Spleen (tissue), 11 donors: ENCODE measurements at regions not wholly inside any gene's neighbourhood (a gene's known extent, or its start where the extent isn't known, plus 50 kb on each side); places are given as distances from the start of the nearest gene placed in this dataset.

ENCODE experiments used
- DNase-seq: peaks from one replicate; pipeline ENCODE4 v3.0.0-alpha.2; 2020
- H3K27ac ChIP-seq, 8 donors: fragments of 200-600 bp; sonication (generic) in 7 of 8; 1 replicate in 4 of 8; 2 replicates in 4 of 8; pipeline versions ENCODE4 v1.5.0 to v1.8.0; 2016 to 2021; ENCODE audit warnings: inconsistent platforms in 4 of 8, mild to moderate bottlenecking in 4 of 8, moderate library complexity in 1 of 8
- H3K27me3 ChIP-seq, 7 donors: fragments of 200-600 bp; sonication (generic) in 6 of 7; replicated peaks in 1 of 7; 1 replicate in 4 of 7; 2 replicates in 3 of 7; pipeline versions ENCODE4 v1.5.0 to v1.8.0; 2016 to 2021; ENCODE audit warnings: inconsistent platforms in 3 of 7, mild to moderate bottlenecking in 1 of 7
- H3K36me3 ChIP-seq, 6 donors: fragments of 200-600 bp; sonication (generic) in 5 of 6; 1 replicate in 4 of 6; 2 replicates in 2 of 6; pipeline versions ENCODE4 v1.5.0 to v1.8.0; 2016 to 2021; ENCODE audit warnings: inconsistent platforms in 2 of 6
- H3K4me1 ChIP-seq, 6 donors: fragments of 200-600 bp; sonication (generic) in 5 of 6; 1 replicate in 3 of 6; 2 replicates in 3 of 6; pipeline versions ENCODE4 v1.5.0 to v1.8.0; 2016 to 2021; ENCODE audit warnings: inconsistent platforms in 3 of 6
- H3K4me3 ChIP-seq, 8 donors: fragments of 200-600 bp; sonication (generic) in 7 of 8; 1 replicate in 4 of 8; 2 replicates in 4 of 8; pipeline versions ENCODE4 v1.5.0 to v1.8.0; 2016 to 2021; ENCODE audit warnings: inconsistent platforms in 4 of 8, mild to moderate bottlenecking in 4 of 8, moderate library complexity in 2 of 8
- H3K9me3 ChIP-seq, 8 donors: fragments of 200-600 bp; sonication (generic) in 7 of 8; 1 replicate in 4 of 8; 2 replicates in 4 of 8; pipeline versions ENCODE4 v1.5.0 to v1.8.0; 2016 to 2021; ENCODE audit warnings: inconsistent platforms in 4 of 8
- CTCF ChIP-seq, 11 experiments: fragments of 200-600 bp in 7 of 11; fragments of 450-650 bp in 4 of 11; sonication (generic) in 4 of 11; IDR thresholded peaks in 8 of 11; conservative IDR thresholded peaks in 3 of 11; 1 replicate in 7 of 11; 2 replicates in 4 of 11; pipeline versions ENCODE4 v1.4.0 to v1.8.0; 2016 to 2021; ENCODE audit warnings: antibody characterized with exemption in 11 of 11, inconsistent platforms in 4 of 11, mild to moderate bottlenecking in 1 of 11
- POLR2A ChIP-seq, 3 donors: fragments of 450-650 bp; IDR thresholded peaks; one replicate each; pipeline ENCODE4 v1.5.1; 2017; ENCODE audit warnings: antibody characterized with exemption in 3 of 3, mild to moderate bottlenecking in 1 of 3
- POLR2AphosphoS5 ChIP-seq, 3 donors: sonication (generic); formaldehyde crosslinking; IDR thresholded peaks; one replicate each; pipeline ENCODE4 v1.5.1; 2017; ENCODE audit warnings: antibody characterized with exemption in 3 of 3
- WGBS, 5 donors: extraction: QIAGEN DNeasy Blood & Tissue Kit in 3 of 5; methylation state at CpG; one replicate each; pipeline versions ENCODE4 v1.1.5 to v1.1.7; 2013 to 2018; 5-methylcytosine and 5-hydroxymethylcytosine counted together
- intact Hi-C: fragments of 100-400 bp; cut with DNase I; formaldehyde crosslinking; loops from one replicate; pipeline ENCODE4 v1.15.0; 2023; ENCODE audit warnings: low total_unique reads
- donor health status: healthy with polysubstance abuse.
- donor health status: DM: no; HTN: no; CAD: no; lungs with moderate emphysema.
- donor health status: DM: no; HTN: no; CAD: no.
- donor health status: Bipolar disorder and iron deficiency.
- donor health status: healthy.
- donor health status: DM: no; HTN: no; CAD: no.
- donor health status: DM: yes; HTN: yes; CAD: no.

DNA sequence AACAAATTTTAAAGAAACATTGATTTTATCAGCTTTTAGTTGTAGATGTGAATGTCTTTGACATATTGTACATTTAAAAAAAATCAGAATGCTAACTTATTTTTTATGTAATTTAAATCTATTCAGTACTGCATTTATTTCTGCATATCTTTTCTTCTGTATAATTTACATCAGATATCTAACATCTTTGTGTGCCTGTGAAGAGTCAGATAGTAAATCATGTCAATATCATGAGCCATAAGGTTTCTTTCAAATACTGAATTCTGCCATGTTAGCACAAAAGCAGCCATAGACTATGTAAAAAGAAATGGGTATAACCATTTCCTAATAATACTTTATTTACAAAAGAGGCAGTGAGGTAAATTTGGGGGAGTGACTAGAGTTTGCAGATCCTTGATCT, 1829.2 kb downstream of the NCAM2 start:
- H3K9me3 ChIP-seq = peaks cover 3 to 29% (median 27%) of the 10 kb centered on the region in 8 donors
- H3K4me1 ChIP-seq = no peaks in the 10 kb centered on the region
- TF ChIP-seq POLR2AphosphoS5 (IDR thresholded peaks at IDR 0.05) = no peak
- no peak for TF ChIP-seq CTCF (IDR thresholded peaks at IDR 0.05 in 8 of 11, conservative IDR thresholded peaks at IDR 0.05 in 3 of 11)
- TF ChIP-seq POLR2A (IDR thresholded peaks at IDR 0.05) = no peak
- no peak for DNase-seq
- intact Hi-C loops = no loop called here
- H3K27ac ChIP-seq = no peak overlapping the region
- no peak overlapping the region for H3K4me3 ChIP-seq
- no peaks in the 10 kb centered on the region for H3K36me3 ChIP-seq
- H3K27me3 ChIP-seq = no peaks in the 10 kb centered on the region

GRCh38 chr21:22842875-22843274, 1844.7 kb downstream of the NCAM2 start:
- no peaks in the 10 kb centered on the region for H3K4me1 ChIP-seq
- H3K4me3 ChIP-seq = no peak overlapping the region
- 58 to 78% (median 63%) methylated on average over 3 of the region's 3 CpGs for WGBS, 5 donors
- peaks cover 2 to 39% (median 26%) of the 10 kb centered on the region in 8 donors for H3K9me3 ChIP-seq
- intact Hi-C loops = no loop called here
- no peaks in the 10 kb centered on the region for H3K36me3 ChIP-seq
- TF ChIP-seq POLR2AphosphoS5 (IDR thresholded peaks at IDR 0.05) = no peak
- TF ChIP-seq CTCF (IDR thresholded peaks at IDR 0.05 in 8 of 11, conservative IDR thresholded peaks at IDR 0.05 in 3 of 11) = no peak
- no peak for TF ChIP-seq POLR2A (IDR thresholded peaks at IDR 0.05)
- no peak for DNase-seq
- H3K27me3 ChIP-seq = no peaks in the 10 kb centered on the region
- H3K27ac ChIP-seq = no peak overlapping the region

- H3K36me3 ChIP-seq = no peaks in the 10 kb centered on the region
- no peaks in the 10 kb centered on the region for H3K4me1 ChIP-seq
- no peaks in the 10 kb centered on the region for H3K27me3 ChIP-seq
- WGBS, 5 donors = 80 to 87% (median 82%) methylated on average over 1 of the region's 1 CpG
- H3K4me3 ChIP-seq = no peak overlapping the region
- DNase-seq = no peak
- TF ChIP-seq POLR2AphosphoS5 (IDR thresholded peaks at IDR 0.05) = no peak
- no peak for TF ChIP-seq POLR2A (IDR thresholded peaks at IDR 0.05)
- TF ChIP-seq CTCF (IDR thresholded peaks at IDR 0.05 in 8 of 11, conservative IDR thresholded peaks at IDR 0.05 in 3 of 11) = no peak
- no peaks in the 10 kb centered on the region for H3K9me3 ChIP-seq
- no peak overlapping the region for H3K27ac ChIP-seq
- intact Hi-C loops = no loop called here
These were observed 1857.4 kb downstream of the NCAM2 start for GRCh38 chr21:22855581-22855980.

GRCh38 chr21:22871692-22872091, 1873.5 kb downstream of the NCAM2 start:
- WGBS, 5 donors = 79 to 92% (median 83%) methylated on average over 4 of the region's 4 CpGs
- H3K27ac ChIP-seq = no peak overlapping the region
- H3K36me3 ChIP-seq = no peaks in the 10 kb centered on the region
- intact Hi-C loops = no loop called here
- DNase-seq = no peak
- H3K27me3 ChIP-seq = no peaks in the 10 kb centered on the region
- no peak overlapping the region for H3K4me3 ChIP-seq
- H3K4me1 ChIP-seq = no peaks in the 10 kb centered on the region
- H3K9me3 ChIP-seq = no peaks in the 10 kb centered on the region
- no peak for TF ChIP-seq POLR2A (IDR thresholded peaks at IDR 0.05)
- TF ChIP-seq CTCF (IDR thresholded peaks at IDR 0.05 in 8 of 11, conservative IDR thresholded peaks at IDR 0.05 in 3 of 11) = no peak
- TF ChIP-seq POLR2AphosphoS5 (IDR thresholded peaks at IDR 0.05) = no peak
